A549 (cell line): ENCODE measurements at regions not wholly inside any gene's neighbourhood (a gene's known extent, or its start where the extent isn't known, plus 50 kb on each side); places are given as distances from the start of the nearest gene placed in this dataset.

Source experiments
- CBX2 ChIP-seq: fragments of 200-600 bp; sonication (generic); IDR thresholded peaks from 2 replicates; pipeline ENCODE4 v1.6.1; 2016; ENCODE audit warnings: low read depth, mild to moderate bottlenecking, borderline replicate concordance
- CTCF ChIP-seq: fragments of >200 bp; sonication (Bioruptor Twin); formaldehyde crosslinking; IDR thresholded peaks from 3 replicates; pipeline ENCODE4 v1.5.1; 2016
- EP300 ChIP-seq, 2 experiments: fragments of >200 bp; sonication (Bioruptor Twin); formaldehyde crosslinking; IDR thresholded peaks; 2 replicates in 1 of 2; 3 replicates in 1 of 2; pipeline ENCODE4 v1.6.1; 2016 to 2017
- ESRRA ChIP-seq: fragments of 150-350 bp; IDR thresholded peaks from 2 replicates; pipeline ENCODE4 v1.6.1; 2014; ENCODE audit warnings: mild to moderate bottlenecking, low read length, borderline replicate concordance
- JUN ChIP-seq, 2 experiments: fragments of >200 bp; sonication (Bioruptor Twin); formaldehyde crosslinking; IDR thresholded peaks; 2 replicates in 1 of 2; 3 replicates in 1 of 2; pipeline ENCODE4 v1.6.1; 2016 to 2017
- MAX ChIP-seq: IDR thresholded peaks from 2 replicates; pipeline ENCODE4 v1.6.1; 2012
- MYC ChIP-seq: IDR thresholded peaks from 2 replicates; pipeline ENCODE4 v1.6.1; 2012; ENCODE audit warnings: mild to moderate bottlenecking, inconsistent platforms, low read length, improper control_type of control experiment, borderline replicate concordance

- no peak for TF ChIP-seq CTCF
- no peak for TF ChIP-seq MAX
- TF ChIP-seq CBX2: no peak
- no peak for TF ChIP-seq JUN (IDR thresholded peaks at IDR 0.05)
- TF ChIP-seq EP300 (IDR thresholded peaks at IDR 0.05): no peak
- TF ChIP-seq ESRRA: no peak
- no peak for TF ChIP-seq MYC
Observed at GRCh38 chrX:20789103-20789502, 522.4 kb upstream of the RPS6KA3 start.
